ENCODE measurements at regions not wholly inside any gene's neighbourhood (a gene's known extent, or its start where the extent isn't known, plus 50 kb on each side); places are given as distances from the start of the nearest gene placed in this dataset.

DNA sequence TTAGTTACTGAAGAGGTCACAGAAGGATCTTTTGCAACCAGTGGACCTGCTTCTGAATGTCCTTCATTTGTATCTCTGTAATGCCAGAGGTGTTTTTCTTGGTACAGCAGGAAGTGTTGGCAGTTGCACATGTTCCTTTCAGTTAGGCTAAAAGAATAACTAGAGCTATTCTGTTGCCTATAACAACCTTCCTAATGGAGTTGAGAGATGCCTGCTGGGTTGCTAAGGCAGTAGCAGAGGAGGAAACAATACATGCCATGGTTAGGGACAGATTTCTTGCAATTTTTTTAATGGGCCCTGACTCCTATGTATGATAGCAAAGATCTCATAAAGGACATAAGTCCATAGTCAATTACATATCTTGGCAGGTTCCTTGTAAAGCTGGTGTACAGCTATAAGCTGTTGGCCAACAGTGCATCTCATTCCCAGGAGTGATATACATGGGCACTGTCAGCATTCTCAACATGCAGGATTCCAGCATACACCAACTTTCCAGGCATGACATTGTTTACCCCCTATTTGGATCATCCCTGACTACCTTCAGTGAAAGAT is 556.6 kb downstream of the CCER1 start:
- DNase-seq (ENCODE audit: low spot score), result no peak

DNA sequence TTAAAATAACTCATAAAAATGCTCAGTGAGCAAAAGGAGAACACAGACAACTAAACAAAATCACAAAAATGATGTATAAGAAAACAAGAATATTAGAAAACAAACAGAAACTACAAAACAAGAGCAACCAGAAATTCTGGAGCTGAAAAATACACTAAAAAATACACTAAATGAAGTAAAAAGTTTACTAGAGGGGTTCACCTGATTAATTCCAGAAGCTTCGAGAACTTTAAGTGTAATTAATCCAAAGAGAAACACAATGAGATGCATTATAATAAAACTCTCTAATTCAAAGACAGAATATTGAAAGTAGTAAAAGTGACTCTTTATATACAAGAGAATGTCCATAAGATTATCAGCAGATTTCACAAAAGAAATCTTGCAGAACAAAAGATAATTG is 558.4 kb downstream of the CCER1 start:
- no peak for DNase-seq (ENCODE audit: low spot score)

DNA sequence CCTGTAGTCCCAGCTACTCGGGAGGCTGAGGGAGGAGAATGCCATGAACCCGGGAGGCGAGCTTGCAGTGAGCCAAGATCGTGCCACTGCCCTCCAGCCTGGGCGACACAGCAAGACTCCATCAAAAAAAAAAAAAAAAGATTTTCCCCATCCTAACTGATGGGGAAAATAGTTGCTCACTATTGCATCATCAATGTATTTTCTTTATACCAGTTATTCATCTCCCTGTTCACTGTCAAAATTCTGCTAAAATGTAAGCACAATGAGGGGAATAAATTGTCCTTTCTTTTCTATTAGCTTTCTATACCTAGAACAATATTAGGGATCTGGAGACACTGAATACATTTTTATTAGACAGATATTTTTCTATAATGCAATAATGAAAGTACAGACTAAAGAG is 561.3 kb downstream of the CCER1 start:
- no peak for DNase-seq (ENCODE audit: low spot score)

DNA sequence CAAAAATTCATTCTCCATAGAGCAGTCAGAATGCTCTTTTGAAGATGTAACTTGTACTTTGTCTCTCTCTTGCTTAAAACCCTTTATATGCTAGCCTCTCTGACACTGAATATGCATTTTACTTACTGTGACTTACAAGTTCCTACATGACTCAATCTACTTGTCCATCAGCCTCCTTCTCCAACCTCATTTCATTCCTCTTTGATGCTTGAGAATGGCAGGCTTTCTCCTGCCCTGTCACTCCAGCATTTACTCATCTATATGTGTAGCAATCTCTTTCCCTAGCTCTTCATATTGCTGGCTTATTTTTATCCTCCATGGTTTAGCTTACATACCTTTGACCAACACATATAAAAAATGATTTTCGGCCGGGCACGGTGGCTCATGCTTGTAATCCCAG is 561.9 kb downstream of the CCER1 start:
- no peak for DNase-seq (ENCODE audit: low spot score)

DNA sequence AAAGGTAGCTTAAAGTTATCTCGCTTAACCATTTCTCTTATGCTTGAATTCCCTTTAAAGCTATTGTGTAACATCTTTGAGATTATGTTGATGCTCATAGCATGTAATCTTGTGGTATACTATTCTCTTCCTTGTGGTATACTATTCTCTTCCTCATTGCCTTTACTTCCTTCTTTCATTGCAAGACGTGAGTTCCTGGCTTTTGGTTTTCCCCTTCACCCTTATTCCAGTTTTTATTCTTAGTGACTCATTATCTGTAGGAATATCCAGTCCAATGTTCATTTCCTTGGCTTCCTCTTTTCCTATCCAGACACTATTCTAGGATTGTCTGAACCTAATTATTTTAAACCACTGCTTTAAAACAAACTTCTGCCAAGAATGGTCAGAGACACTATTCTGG is 564.0 kb downstream of the CCER1 start:
- no peak for DNase-seq (ENCODE audit: low spot score)

DNA sequence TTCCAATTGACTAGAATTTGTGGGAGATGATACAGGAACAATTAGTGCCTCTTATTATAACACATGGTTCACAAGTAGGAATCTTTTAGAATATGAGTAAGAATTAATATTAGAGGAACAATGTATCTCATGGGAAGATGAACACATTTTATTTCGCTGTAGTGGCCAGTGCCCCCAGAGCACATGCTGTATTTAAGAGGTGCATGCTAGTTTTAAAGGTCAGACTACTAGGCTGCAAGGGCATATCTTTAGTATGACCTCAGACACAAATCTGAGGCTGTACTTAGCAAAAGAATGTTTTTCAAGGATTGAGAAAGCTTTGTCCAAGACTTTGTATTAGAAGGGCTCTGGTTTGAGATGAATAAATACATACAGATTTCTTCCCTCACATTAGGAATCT is 586.9 kb downstream of the CCER1 start:
- DNase-seq (ENCODE audit: low spot score), result no peak

DNA sequence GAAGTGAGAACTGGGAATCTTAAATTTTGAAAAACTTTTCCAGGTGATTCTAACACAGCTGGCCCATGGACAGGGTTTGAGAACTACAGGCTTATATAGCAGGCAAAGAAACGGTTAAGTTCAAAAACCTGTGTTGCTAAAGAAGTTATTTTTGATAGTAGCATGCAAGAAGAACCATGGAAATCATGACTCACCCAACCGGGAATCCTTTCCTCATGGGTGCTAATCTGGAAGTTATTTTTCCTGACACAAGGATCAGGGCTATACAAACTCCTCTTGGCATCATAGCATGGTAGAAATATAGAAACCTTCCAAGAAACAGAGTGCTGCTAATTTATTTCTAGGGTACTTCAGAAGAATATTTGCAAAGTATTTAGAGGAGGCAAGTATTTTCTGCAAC is 588.7 kb downstream of the CCER1 start:
- peak; percentile 46 for DNase-seq (ENCODE audit: low spot score)

DNA sequence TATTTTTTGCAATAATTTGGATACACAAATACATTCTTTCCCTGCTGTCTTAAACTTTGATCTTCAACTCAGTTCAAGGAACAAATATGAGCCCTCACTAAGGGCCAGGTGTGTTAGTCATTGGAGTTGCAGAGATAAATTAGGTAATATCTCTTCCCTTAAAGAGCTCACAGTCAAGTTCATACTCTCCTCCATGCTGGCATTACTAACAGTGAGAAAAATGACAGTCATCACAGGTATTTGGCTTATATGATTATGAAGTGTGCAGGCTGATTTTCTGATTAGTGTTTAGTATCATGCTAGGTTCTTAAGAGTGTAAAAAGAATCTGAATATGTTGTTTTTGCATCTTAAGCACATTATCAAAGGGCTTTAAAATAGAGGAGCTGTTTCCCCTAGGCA is 594.7 kb downstream of the CCER1 start:
- DNase-seq (ENCODE audit: low spot score), result no peak

DNA sequence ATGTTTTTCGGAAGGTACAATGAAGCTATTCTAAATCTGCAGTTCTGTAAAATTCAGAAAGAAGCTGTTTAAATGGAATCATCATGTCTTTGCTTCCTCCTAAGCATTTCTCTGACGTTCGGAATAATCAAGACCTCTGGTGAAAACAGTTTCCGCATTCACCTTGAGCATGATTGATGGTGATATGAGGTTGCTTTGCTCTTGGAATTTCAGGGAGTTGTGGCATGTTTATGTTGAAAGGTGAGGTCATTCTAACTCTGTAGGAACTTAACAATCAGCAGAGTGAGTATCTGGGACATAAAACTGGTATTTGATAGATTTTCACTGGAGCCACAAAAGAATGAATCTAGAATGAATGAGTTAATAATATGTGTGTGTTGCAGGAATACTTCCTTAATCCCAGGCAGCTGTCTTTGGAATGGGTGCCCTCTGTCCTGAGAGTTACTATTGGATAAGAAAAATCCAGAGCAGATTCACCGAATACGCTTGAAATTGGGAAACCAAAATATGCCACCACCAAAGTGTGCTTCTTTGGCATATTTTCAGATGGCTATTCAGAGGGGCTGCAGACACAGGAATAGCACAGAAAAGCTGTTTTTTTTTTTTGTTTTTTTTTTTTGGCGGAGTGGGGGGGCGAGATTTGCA is 599.1 kb downstream of the CCER1 start:
- no peak for DNase-seq (ENCODE audit: low spot score)

DNA sequence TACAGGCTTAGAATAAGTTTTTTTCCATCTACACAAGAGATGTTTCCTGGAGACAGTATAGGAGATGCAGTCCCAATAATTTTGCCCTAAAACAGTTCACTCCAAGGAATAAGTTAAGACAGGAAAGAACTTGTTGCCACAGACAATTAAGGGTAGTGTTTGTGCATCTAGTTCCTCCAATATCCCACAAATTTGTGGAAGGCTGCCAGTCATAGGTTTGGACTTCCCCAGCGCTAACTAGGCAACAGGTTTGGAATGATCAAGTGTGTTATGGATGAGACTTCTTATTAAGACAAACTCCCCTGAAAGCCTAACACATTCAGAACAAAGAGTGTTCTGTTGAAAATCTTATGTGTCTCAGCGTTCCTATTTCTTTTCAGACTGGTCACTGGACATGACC is 611.0 kb downstream of the CCER1 start:
- DNase-seq (ENCODE audit: low spot score), result no peak

DNA sequence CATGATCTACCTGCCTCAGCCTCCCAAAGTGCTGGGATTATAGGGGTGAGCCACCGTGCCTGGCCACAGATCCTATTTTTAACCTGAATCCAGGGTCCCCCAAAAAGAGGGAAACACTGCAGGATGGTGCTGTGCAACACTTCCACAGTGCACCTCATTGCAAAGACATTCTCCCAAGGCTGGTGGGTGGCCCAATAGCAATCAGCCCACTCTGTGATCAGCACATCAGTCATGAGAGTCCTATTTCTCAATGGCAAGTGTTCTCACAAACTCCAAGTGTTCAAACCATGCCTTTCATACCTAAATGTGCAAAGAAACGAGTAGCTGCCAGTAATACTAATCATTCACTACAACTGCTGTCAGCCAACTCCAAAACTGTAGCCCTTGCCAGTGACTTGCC is 612.9 kb downstream of the CCER1 start:
- DNase-seq (ENCODE audit: low spot score), result no peak

DNA sequence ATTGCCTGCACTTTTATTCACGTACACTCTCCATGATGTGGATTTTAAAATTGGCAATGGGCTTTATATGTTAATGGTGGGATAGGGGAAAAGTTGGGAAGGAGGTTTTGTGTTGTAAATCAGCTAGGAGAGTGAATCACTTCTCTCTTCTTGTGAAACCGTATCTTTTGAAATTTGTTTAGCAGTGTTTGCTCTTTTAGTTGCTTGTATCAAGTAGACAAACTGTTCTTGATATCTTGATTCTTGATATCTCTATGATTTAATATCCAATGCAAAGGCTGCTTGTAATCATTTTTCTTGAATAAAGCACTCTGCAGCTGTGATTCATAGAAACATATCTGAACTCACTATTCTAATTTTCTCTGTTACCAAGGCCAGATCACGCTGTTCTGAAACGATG is 615.1 kb downstream of the CCER1 start:
- DNase-seq (ENCODE audit: low spot score), result no peak

DNA sequence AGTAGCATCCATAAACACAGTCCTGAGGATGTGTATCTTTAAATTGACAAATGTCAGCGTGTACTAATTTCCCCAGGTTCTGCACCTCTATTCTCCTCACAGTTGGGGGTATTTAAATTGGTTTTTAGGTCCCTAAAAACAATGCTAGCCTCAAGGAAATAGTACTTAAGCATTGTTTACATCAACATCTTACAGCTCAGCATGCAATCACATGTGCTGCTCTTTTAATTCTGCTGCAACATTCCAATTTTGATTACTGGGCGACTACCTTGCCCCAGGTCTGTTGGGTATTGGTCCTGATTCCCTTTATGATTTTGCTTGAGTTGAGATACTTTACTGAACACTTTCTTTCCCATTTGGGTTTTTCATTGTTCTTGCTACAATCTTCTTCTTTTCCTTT is 616.6 kb downstream of the CCER1 start:
- DNase-seq (ENCODE audit: low spot score), result no peak

DNA sequence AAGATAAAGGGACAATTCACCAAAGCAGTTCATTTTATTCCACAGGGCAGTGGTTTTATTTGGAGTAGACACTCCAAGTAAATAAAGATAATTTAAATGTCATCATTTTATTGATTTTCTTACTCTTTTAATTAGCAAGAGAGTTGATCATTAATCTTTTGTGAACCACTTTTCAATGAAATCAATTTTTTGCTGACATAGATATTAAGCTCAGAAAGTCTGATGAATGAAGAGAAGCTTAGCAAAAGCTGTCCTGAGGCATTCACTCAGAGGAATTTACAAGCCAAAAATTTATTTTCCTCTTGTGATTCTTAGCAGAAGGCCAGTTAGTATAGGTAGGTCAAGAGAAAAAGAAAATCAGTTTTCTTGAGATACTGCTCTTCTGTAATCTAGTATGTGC is 618.0 kb downstream of the CCER1 start:
- no peak for DNase-seq (ENCODE audit: low spot score)

DNA sequence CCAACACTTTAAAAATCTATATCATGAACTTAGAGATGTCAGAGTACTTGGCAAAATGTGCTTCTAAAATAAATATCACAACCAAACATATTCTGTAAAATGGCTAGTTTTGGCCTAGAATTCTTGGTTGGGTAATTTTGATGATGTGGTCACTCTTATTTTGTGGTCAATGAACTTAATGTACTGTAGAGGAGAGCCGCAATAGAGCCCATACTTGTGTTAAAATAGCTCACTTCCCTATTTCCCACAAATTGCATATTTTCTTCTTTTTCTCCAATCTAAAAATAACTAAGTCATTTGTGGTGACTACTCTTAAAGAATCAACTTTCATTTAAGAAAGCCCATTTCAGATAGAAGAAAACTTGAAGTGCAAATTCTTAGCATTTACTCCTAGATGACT is 619.4 kb downstream of the CCER1 start:
- DNase-seq (ENCODE audit: low spot score), result no peak

DNA sequence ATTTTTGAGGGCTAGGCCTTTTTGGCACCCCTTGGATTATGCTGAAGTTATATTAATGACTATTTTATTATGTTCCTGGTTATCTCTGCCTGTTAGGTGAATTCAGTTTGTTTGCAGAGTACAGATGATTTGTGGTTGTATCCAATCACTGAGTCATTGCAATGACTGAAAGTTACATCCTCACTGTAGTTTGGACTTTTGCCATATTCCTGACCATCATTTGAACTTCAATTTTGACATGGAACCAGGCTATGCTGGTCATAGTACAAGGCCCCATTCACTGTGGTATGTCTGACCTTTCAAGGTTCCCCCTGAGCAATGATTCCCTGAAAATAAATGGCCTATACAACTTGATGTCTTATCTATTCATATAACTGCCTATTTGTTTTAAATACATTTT is 621.0 kb downstream of the CCER1 start:
- DNase-seq (ENCODE audit: low spot score), result no peak

DNA sequence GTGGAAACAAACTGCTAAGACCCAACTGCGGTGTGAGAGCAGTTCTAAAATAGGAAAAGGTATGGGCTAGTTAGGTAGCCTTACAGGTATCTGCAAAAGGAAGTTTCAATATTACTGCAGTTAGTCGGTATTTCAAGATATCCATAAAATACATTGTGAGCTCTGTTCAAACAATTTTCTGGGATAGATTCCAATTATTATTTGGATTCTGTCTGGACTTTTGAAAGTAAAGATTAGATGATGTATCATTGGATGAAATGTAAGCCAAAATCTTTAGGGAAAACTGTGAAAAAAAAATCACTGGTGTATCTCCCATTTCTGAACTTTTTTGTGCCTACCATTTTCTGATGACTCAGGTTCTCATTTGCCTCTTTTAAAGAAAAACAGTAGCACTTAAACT is 621.6 kb downstream of the CCER1 start:
- no peak for DNase-seq (ENCODE audit: low spot score)

DNA sequence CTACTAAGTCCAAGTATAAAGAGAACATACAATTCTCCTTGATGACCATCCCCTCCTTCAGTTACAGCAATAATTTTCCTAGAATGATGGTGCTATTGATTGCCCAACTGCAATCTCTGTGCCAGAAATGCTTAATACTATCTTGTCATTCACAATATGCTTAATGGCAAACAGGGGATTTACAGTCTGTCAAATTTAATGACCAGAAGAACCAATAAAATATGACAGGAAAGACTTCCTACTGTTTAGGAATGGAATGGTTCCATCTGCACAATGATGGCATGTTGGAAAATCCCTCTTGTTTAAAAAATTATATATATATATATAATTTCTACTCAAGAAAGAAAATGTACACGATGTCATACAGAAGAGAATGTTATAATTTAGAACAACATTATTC is 623.2 kb downstream of the CCER1 start:
- no peak for DNase-seq (ENCODE audit: low spot score)

DNA sequence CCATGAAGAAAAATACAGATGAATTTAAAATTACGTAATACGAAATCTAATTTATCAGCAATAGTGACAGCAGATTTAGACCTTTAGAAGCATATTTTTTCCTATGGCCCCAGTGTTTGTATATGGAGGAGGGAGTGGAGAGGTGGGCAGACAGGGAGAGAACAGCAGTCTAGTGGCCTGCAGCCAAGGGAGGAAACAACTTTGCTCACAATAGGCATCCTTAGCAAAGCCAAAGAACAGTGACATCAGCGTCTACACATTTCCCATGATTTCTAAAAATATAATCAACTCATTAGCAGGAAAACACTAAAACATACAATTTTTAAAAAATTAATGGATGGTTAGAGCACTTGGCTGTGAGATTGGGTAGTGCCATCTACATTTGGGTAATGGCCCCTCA is 622.6 kb upstream of the ATP2B1 start:
- no peak for DNase-seq (ENCODE audit: low spot score)

DNA sequence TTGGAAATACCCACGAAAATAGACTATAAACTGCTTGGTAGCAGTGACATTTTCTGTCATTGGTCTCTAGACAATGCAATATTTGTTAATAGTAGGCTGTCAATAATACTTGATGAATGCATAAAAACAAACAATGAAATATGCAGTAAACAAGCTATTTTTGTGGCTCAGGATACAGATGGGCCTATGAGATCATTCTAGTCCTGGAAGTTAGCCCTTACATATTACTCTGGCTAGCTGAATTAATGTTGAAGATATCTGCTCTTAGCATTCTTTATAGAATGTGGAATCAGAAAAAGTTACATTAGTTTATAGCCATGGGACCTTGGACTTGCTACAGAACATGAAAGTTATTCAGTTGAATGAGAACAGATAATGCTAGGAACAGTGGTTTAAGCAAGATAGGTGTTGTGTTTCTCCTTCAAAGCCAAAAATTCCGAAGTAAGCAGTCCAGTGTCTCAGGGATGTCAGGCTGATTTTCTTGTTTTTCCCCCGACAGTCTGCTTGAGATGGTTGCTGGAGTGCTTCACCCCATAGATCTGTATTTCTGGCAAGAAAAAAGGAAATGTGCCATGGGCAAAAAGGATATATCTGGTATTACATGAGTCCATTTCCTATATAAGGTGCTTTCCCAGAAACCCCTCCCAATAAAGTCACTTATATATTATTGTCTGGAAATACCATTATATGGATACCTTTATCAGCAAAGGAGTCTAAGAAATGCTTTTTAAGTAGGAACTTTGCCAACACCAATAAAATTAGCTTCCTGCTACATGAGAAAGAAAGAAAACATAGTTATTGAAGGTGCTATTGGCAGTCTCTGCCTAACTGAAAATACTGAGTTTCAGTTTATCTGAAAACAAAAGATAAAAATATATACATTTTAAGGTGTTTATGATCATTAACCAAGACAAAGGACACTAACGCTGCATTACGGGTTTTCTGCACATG is 619.4 kb upstream of the ATP2B1 start:
- DNase-seq (ENCODE audit: low spot score), result no peak

DNA sequence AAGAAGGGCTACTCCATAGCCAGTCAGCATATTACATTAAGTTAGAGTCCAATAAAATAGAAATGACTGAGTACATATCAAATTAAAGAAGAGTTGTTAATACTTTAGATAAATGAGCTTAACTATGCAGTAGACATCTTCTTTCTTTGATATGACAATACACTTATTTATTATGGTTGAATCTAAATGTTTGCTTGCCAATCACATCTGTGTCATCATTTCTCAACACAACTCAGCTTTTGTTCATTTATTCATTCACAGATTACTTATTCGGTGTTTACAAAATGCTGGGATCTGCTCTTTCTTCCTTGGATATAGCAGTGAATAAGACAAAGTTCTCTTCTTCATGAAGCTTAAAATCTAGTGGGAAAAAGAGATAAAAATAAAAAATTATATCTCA is 614.6 kb upstream of the ATP2B1 start:
- no peak for DNase-seq (ENCODE audit: low spot score)

DNA sequence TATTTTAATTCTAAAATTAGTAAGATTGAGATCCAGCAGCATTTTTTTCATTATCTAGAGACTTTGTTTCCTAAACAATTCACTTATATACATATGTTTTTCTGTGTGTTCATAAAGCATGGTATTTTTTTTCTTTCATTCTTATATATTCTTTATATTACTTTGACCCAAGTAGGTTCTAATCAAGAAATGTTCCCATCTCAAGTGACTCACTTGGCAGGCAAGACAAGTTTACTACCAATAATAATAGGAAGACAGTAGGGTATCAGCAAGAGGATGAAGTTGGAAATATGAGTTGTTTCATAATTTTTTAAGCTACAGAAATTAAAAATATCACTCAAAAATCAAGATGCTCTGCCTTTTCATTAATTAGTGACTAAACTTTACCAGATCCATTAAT is 613.4 kb upstream of the ATP2B1 start:
- no peak for DNase-seq (ENCODE audit: low spot score)

DNA sequence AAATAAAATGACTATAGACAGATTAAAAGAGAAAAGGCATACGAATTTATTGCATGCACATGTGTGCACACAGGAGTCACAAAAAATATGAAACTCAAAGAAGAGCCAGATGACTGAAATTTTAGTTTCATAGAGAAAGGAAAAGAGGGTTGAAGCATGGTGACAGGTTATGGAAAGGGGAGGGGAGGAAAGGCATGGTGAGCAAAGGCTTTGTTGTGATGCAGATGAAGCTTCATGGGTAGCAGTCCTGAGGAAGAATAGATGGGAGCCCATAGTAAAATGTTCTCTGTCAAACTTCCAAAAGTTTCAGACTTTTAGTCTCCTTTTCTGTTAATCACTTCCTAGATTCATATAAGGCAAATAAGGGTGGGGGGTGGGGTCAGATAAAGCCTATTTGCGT is 612.7 kb upstream of the ATP2B1 start:
- DNase-seq (ENCODE audit: low spot score), result no peak

DNA sequence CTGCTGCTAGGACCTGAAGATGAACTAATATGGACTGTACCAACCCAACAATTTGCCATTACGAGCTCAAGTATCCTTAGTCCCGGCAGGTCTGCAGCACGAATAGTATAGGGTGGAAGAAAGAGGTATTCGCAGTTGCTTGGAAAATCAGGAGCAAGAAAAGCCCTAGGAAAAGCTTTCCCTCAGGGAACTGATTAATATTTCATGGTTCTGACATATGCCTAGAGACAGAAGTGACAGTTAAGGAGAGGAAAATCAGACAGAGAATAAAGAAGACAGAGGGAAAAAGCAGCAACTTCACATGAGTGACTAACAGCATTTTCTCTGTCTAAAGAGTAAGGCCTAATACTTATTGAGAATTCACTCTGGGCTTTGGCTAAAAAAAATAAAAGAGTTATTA is 602.9 kb upstream of the ATP2B1 start:
- no peak for DNase-seq (ENCODE audit: low spot score)
